ENCODE measurements at regions not wholly inside any gene's neighbourhood (a gene's known extent, or its start where the extent isn't known, plus 50 kb on each side); places are given as distances from the start of the nearest gene placed in this dataset.

DNA sequence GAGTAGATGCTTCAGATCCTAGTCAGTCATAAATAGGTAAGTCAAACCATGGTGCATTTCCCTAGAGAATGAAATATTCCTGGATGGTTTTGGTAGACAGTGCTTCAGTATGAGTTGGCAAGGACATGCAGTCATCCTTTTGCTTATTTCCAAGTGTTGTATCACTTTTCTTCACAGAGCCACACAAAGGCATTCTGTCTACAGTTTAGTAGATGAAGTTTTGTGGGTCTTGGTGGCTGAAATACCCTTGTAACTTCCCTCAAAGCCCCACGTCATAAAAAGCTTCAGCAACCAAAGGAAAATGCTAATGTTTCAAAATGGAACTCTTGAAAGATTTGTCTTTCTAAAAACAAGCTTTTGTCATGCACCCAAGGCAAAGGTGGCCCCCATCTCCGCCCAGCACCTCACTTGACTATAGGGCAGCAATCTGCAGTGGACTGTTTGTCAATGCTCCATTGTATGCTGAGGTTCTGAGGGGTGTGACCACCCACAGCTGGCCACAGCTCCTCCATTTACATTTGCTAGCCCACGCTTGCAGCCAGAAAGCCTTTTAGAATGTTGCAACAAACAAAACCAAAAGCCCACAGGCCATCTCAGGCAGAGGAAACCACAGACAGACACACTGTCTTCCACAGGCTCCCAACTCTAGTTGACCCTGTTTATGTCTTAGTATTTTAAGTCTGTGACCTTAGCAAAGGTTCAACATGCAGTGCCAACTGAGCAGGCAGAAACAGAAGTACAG is 87.1 kb upstream of the FAM9C start:
- H3K9me3 ChIP-seq (ENCODE audit: severe bottlenecking): no peaks in the 10 kb centered on the region
- H3K27ac ChIP-seq: no peak overlapping the region
- no peak for DNase-seq
- H3K27me3 ChIP-seq (ENCODE audit: insufficient read depth, low read depth, severe bottlenecking): no peaks in the 10 kb centered on the region
- no peaks in the 10 kb centered on the region for H3K36me3 ChIP-seq
- H3K4me3 ChIP-seq (ENCODE audit: low read depth, low read length): no peak overlapping the region
- TF ChIP-seq CTCF (IDR thresholded peaks at IDR 0.05; ENCODE audit: low read depth, low read length): no peak

- Histone ChIP-seq H3K36me3 (no peaks in the 10 kb centered on the region), H3K9me3 (ENCODE audit: severe bottlenecking) (no peaks in the 10 kb centered on the region), H3K27me3 (ENCODE audit: insufficient read depth, low read depth, severe bottlenecking) (no peaks in the 10 kb centered on the region), H3K27ac (no peak overlapping the region), H3K4me3 (ENCODE audit: low read depth, low read length) (no peak overlapping the region)
- no peak for DNase-seq
- TF ChIP-seq CTCF (IDR thresholded peaks at IDR 0.05; ENCODE audit: low read depth, low read length): no peak
Observed at GRCh38 chrX:13130816-13131215, 86.4 kb upstream of the FAM9C start.

DNA sequence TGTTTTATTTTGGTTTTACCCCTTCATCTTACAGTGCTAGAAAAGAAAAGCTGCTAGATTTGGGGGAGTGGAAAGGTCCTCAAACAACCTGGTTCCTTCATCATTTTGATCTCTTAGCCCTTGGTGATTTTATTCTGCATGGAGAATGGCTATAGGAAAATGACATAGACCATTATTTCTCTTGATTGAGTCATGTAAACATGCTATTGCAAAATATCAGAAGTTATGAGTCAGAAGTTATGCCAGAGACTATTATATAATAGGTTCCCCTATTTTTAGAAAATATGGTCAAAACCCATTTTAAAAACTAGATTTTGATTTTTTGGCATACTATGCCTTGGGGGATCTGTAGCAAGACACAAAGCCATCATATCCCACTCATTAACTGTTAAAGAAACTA is 83.7 kb upstream of the FAM9C start:
- Histone ChIP-seq H3K27me3 (ENCODE audit: insufficient read depth, low read depth, severe bottlenecking) (no peaks in the 10 kb centered on the region), H3K36me3 (no peaks in the 10 kb centered on the region), H3K9me3 (ENCODE audit: severe bottlenecking) (no peaks in the 10 kb centered on the region), H3K4me3 (ENCODE audit: low read depth, low read length) (no peak overlapping the region), H3K27ac (no peak overlapping the region)
- DNase-seq: no peak
- TF ChIP-seq CTCF (IDR thresholded peaks at IDR 0.05; ENCODE audit: low read depth, low read length): no peak

DNA sequence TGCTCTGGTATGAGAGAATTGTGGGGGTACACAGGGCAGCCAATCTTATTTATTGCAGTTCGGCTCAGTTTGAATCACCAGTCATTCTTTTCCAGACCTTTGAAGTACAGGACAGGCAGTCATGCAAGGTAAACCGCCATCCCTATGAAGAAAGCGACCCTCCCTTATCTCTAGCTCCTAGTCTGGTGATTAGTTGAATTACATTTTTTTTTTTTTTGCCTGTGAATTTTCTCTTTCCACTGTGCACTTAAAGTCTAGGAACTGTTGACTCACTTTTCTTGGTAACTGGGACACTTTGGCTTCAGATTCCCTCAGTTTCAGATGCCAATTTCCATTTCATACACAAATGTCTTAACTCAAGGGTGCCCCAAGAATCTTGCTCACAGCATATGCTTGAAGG is 82.4 kb upstream of the FAM9C start:
- no peaks in the 10 kb centered on the region for H3K36me3 ChIP-seq
- no peak overlapping the region for H3K27ac ChIP-seq
- no peaks in the 10 kb centered on the region for H3K9me3 ChIP-seq (ENCODE audit: severe bottlenecking)
- DNase-seq: no peak
- no peaks in the 10 kb centered on the region for H3K27me3 ChIP-seq (ENCODE audit: insufficient read depth, low read depth, severe bottlenecking)
- H3K4me3 ChIP-seq (ENCODE audit: low read depth, low read length): no peak overlapping the region
- TF ChIP-seq CTCF (IDR thresholded peaks at IDR 0.05; ENCODE audit: low read depth, low read length): no peak

- no peaks in the 10 kb centered on the region for H3K27me3 ChIP-seq (ENCODE audit: insufficient read depth, low read depth, severe bottlenecking)
- no peak for TF ChIP-seq CTCF (IDR thresholded peaks at IDR 0.05; ENCODE audit: low read depth, low read length)
- no peaks in the 10 kb centered on the region for H3K9me3 ChIP-seq (ENCODE audit: severe bottlenecking)
- H3K27ac ChIP-seq: no peak overlapping the region
- H3K4me3 ChIP-seq (ENCODE audit: low read depth, low read length): no peak overlapping the region
- H3K36me3 ChIP-seq: no peaks in the 10 kb centered on the region
- DNase-seq: no peak
Observed at GRCh38 chrX:13125188-13125587, 80.8 kb upstream of the FAM9C start.

- no peaks in the 10 kb centered on the region for H3K27me3 ChIP-seq (ENCODE audit: insufficient read depth, low read depth, severe bottlenecking)
- TF ChIP-seq CTCF (IDR thresholded peaks at IDR 0.05; ENCODE audit: low read depth, low read length): no peak
- no peaks in the 10 kb centered on the region for H3K36me3 ChIP-seq
- DNase-seq: no peak
- H3K4me3 ChIP-seq (ENCODE audit: low read depth, low read length): no peak overlapping the region
- H3K9me3 ChIP-seq (ENCODE audit: severe bottlenecking): no peaks in the 10 kb centered on the region
- H3K27ac ChIP-seq: no peak overlapping the region
Observed at GRCh38 chrX:13123857-13124345, 79.5 kb upstream of the FAM9C start.
